GM13976 (cell line): ENCODE measurements at regions not wholly inside any gene's neighbourhood (a gene's known extent, or its start where the extent isn't known, plus 50 kb on each side); places are given as distances from the start of the nearest gene placed in this dataset.

Source experiments
- DNase-seq: peaks from one replicate; pipeline ENCODE4 v3.0.0; 2012; ENCODE audit warnings: low spot score
- in situ Hi-C: fragments of 300-500 bp; cut with MboI; formaldehyde crosslinking; loops from one replicate; pipeline ENCODE4 v1.12.0; 2022; ENCODE audit warnings: low sequenced_read_pairs, mixed read lengths, inconsistent platforms; ENCODE audit not compliant: unreplicated experiment
- TF ChIP-seq, protein P1 (sequence below): IDR thresholded peaks from 2 replicates; pipeline ENCODE4 v1.5.1; 2012; ENCODE audit warnings: borderline replicate concordance, mild to moderate bottlenecking; ENCODE audit not compliant: insufficient read depth; ENCODE audit errors: extremely low read depth, missing control alignments, control extremely low read depth

GRCh38 chr10:44310762-44311562 lies 73.9 kb downstream of the CXCL12 start:
- in situ Hi-C loops, result no loop called here
- TF ChIP-seq, protein P1, sequence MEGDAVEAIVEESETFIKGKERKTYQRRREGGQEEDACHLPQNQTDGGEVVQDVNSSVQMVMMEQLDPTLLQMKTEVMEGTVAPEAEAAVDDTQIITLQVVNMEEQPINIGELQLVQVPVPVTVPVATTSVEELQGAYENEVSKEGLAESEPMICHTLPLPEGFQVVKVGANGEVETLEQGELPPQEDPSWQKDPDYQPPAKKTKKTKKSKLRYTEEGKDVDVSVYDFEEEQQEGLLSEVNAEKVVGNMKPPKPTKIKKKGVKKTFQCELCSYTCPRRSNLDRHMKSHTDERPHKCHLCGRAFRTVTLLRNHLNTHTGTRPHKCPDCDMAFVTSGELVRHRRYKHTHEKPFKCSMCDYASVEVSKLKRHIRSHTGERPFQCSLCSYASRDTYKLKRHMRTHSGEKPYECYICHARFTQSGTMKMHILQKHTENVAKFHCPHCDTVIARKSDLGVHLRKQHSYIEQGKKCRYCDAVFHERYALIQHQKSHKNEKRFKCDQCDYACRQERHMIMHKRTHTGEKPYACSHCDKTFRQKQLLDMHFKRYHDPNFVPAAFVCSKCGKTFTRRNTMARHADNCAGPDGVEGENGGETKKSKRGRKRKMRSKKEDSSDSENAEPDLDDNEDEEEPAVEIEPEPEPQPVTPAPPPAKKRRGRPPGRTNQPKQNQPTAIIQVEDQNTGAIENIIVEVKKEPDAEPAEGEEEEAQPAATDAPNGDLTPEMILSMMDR, result peak; percentile 97
- peak; percentile 88 for DNase-seq

- TF ChIP-seq, protein P1, result no peak
- no peak for DNase-seq
- in situ Hi-C loops, result no loop called here
These were observed 74.7 kb downstream of the CXCL12 start for GRCh38 chr10:44309939-44310761.

- TF ChIP-seq, protein P1, result no peak
- DNase-seq, result no peak
- in situ Hi-C loops, result no loop called here
These were observed 75.5 kb downstream of the CXCL12 start for GRCh38 chr10:44309361-44309760.

- in situ Hi-C loops, result no loop called here
- DNase-seq, result no peak
- TF ChIP-seq, protein P1, result no peak
These were observed 76.0 kb downstream of the CXCL12 start for GRCh38 chr10:44308935-44309334.

GRCh38 chr10:44307691-44308090 lies 77.2 kb downstream of the CXCL12 start:
- TF ChIP-seq, protein P1, result no peak
- in situ Hi-C loops, result no loop called here
- DNase-seq, result no peak

DNA sequence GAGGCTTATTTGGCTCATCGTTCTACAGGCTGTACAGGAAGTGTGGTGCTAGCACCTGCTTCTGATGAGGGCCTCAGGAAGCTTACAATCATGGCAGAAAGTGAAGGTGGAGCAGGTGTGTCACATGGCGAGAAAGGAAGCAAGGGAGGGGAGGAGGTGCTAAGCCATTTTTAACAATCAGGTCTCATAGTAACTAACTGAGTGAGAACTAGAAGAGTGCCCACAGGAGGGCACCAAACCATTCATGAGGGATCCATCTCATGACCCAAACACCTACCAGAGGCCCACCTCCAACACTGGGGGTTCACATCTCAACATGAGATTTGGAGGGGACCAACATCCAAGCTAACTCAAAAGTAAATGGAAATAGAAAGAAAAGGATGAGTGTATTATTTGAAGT lies 78.1 kb downstream of the CXCL12 start:
- DNase-seq, result no peak
- in situ Hi-C loops, result no loop called here
- TF ChIP-seq, protein P1, result no peak
